Right cardiac atrium (tissue), 5 donors: ENCODE measurements at regions not wholly inside any gene's neighbourhood (a gene's known extent, or its start where the extent isn't known, plus 50 kb on each side); places are given as distances from the start of the nearest gene placed in this dataset.

Experiments
- ATAC-seq, 2 donors: fragments of 200-7000 bp; cut with Tn5 transposase; one replicate each; pipeline versions ENCODE4 v1.8.0 to v1.9.1; 2020; ENCODE audit warnings: moderate library complexity in 2 of 2, mild to moderate bottlenecking in 1 of 2
- DNase-seq, 3 donors: peaks; one replicate each; pipeline ENCODE4 v3.0.0-alpha.2; 2020
- H3K27ac ChIP-seq: one replicate; pipeline ENCODE4 v1.5.1; 2013; ENCODE audit warnings: mild to moderate bottlenecking, low read length, control low read depth, moderate library complexity
- H3K27me3 ChIP-seq: one replicate; pipeline ENCODE4 v1.6.1; 2013; ENCODE audit not compliant: control insufficient read depth, insufficient read depth
- H3K4me1 ChIP-seq: one replicate; pipeline ENCODE4 v1.6.1; 2013; ENCODE audit warnings: low read length; ENCODE audit not compliant: control insufficient read depth, insufficient read depth
- H3K4me3 ChIP-seq: one replicate; pipeline ENCODE4 v1.5.1; 2013; ENCODE audit warnings: low read length, control low read depth
- H3K9me3 ChIP-seq: one replicate; pipeline ENCODE4 v1.6.1; 2013; ENCODE audit warnings: low read length; ENCODE audit not compliant: control insufficient read depth
- WGBS: extraction: QIAGEN DNeasy Blood & Tissue Kit; methylation state at CpG from one replicate; pipeline ENCODE4 v1.1.7; 2013; 5-methylcytosine and 5-hydroxymethylcytosine counted together
- intact Hi-C, 4 donors: fragments of 100-400 bp; cut with DNase I; formaldehyde crosslinking; loops; one replicate each; pipeline versions ENCODE4 v1.11.0 to v1.14.0; 2022 to 2023
- donor health status: healthy with polysubstance abuse.
- donor health status: DM: no; HTN: yes; CAD: no.
- donor health status: DM: no; HTN: no; CAD: no.
- donor health status: DM: no; HTN: yes; CAD: no; lungs with severe emphysema.
- donor health status: DM: yes; HTN: yes; CAD: no.

GRCh38 chr12:58980768-58981167 lies 60.5 kb upstream of the LRIG3 start:
- Histone ChIP-seq H3K4me3 (no peak overlapping the region), H3K27me3 (no peaks in the 10 kb centered on the region), H3K27ac (no peak overlapping the region), H3K4me1 (no peaks in the 10 kb centered on the region), H3K9me3 (no peaks in the 10 kb centered on the region)
- 96% methylated on average over 1 of the region's 1 CpG for WGBS
- intact Hi-C loops, result no loop called here
- ATAC-seq, result no peak
- no peak for DNase-seq

GRCh38 chr12:58978717-58979116 lies 58.4 kb upstream of the LRIG3 start:
- H3K27ac ChIP-seq, result no peak overlapping the region
- H3K4me3 ChIP-seq, result no peak overlapping the region
- no peaks in the 10 kb centered on the region for H3K4me1 ChIP-seq
- H3K9me3 ChIP-seq, result no peaks in the 10 kb centered on the region
- 84% methylated on average over 3 of the region's 3 CpGs for whole genome bisulfite sequencing
- DNase-seq (no peak), ATAC-seq (no peak)
- intact Hi-C loops, result no loop called here
- H3K27me3 ChIP-seq, result no peaks in the 10 kb centered on the region

DNA sequence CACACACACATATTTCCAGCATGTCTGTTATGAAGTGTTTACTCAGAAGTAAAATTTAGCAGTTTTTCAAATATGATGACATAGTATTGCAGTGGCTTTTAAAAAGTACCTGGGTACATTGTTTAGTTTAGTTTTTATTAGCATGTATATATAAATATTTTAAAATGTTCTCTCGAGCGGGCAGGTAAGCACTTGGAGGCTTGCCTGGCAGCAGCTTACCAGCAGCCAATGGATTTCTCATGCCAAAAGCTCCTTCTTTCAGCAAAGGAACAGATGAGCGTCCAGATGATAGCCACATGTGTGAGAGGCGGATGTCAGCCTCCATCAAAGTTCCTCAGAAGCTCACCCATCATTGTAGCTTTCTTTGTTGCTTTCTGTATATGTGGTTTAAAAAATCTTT lies 57.2 kb upstream of the LRIG3 start:
- Histone ChIP-seq H3K4me1 (no peaks in the 10 kb centered on the region), H3K27me3 (no peaks in the 10 kb centered on the region), H3K27ac (no peak overlapping the region), H3K4me3 (no peak overlapping the region), H3K9me3 (no peaks in the 10 kb centered on the region)
- DNase-seq, result no peak
- intact Hi-C loops, result no loop called here
- WGBS, result 84% methylated on average over 4 of the region's 4 CpGs
- ATAC-seq, result no peak

DNA sequence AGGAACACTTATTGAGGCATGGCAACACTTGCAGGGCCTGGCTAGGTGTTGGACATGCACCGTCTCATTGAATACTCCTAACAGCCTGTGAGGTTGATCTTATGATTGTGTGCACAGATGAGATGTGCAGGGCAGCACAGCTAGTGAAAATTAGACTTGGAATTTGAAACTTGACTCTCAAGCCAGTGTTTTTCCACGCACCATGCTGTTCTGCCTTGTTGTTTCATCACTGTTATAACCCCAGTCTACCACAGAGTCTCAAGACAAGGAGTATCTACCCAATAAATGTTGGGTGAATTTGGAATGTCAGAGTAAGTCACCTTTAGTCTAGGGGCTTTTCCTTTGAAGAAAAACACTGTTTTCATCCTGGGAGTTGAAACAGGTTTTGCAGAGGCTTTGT lies 55.8 kb upstream of the LRIG3 start:
- no peak overlapping the region for H3K4me3 ChIP-seq
- WGBS, result 91% methylated on average over 2 of the region's 2 CpGs
- no peaks in the 10 kb centered on the region for H3K9me3 ChIP-seq
- H3K27me3 ChIP-seq, result no peaks in the 10 kb centered on the region
- intact Hi-C loops, result no loop called here
- H3K4me1 ChIP-seq, result no peaks in the 10 kb centered on the region
- no peak overlapping the region for H3K27ac ChIP-seq
- ATAC-seq (no peak), DNase-seq (no peak)
